ENCODE measurements at regions not wholly inside any gene's neighbourhood (a gene's known extent, or its start where the extent isn't known, plus 50 kb on each side); places are given as distances from the start of the nearest gene placed in this dataset.

- POLR2A ChIA-PET (ENCODE audit: low non-redundant PET): no interaction called here
Observed at GRCh38 chr3:96449346-96449745, 365.0 kb upstream of the EPHA6 start.

GRCh38 chr3:96449803-96450202, 364.6 kb upstream of the EPHA6 start:
- Histone ChIP-seq H3K27ac (ENCODE audit: low read depth, low read length, poor library complexity, severe bottlenecking) (no peak overlapping the region), H3K36me3 (ENCODE audit: insufficient read depth, low read length, poor library complexity, severe bottlenecking) (no peaks in the 10 kb centered on the region), H3K27me3 (replicated peaks; ENCODE audit: insufficient read depth, low read depth, low read length, poor library complexity) (no peaks in the 10 kb centered on the region), H3K4me1 (ENCODE audit: insufficient read depth, low read length, poor library complexity, severe bottlenecking) (no peaks in the 10 kb centered on the region), H3K9me3 (ENCODE audit: low read depth, low read length, poor library complexity, severe bottlenecking) (peaks cover 19% of the 10 kb centered on the region), H3K4me3 (ENCODE audit: low read depth, low read length, poor library complexity, severe bottlenecking) (no peak overlapping the region)
- ChIA-PET CTCF (no interaction called here), POLR2A (ENCODE audit: low non-redundant PET) (no interaction called here)
- no TSS peak for BruUV-seq (replicated peaks)
- TF ChIP-seq CTCF (conservative IDR thresholded peaks at IDR 0.05; ENCODE audit: low read depth, low read length) (no peak), EZH2 (IDR thresholded peaks at IDR 0.05; ENCODE audit: borderline replicate concordance, low read depth, low read length, poor library complexity, severe bottlenecking) (no peak)
- intact Hi-C loops (cut with micrococcal nuclease; ENCODE audit: unreplicated experiment): no loop called here
- no peak for DNase-seq (ENCODE audit: low spot score)

More at GRCh38 chr3:96449346-96449745, 365.0 kb upstream of the EPHA6 start:
- DNase-seq (ENCODE audit: low spot score): no peak
- no TSS peak for BruUV-seq (replicated peaks)
- no peaks in the 10 kb centered on the region for H3K36me3 ChIP-seq (ENCODE audit: insufficient read depth, low read length, poor library complexity, severe bottlenecking)
- H3K4me1 ChIP-seq (ENCODE audit: insufficient read depth, low read length, poor library complexity, severe bottlenecking): no peaks in the 10 kb centered on the region
- intact Hi-C loops (cut with micrococcal nuclease; ENCODE audit: unreplicated experiment): no loop called here
- TF ChIP-seq CTCF (conservative IDR thresholded peaks at IDR 0.05; ENCODE audit: low read depth, low read length) (no peak), EZH2 (IDR thresholded peaks at IDR 0.05; ENCODE audit: borderline replicate concordance, low read depth, low read length, poor library complexity, severe bottlenecking) (no peak)
- H3K27ac ChIP-seq (ENCODE audit: low read depth, low read length, poor library complexity, severe bottlenecking): no peak overlapping the region
- no peak overlapping the region for H3K4me3 ChIP-seq (ENCODE audit: low read depth, low read length, poor library complexity, severe bottlenecking)
- peaks cover 15% of the 10 kb centered on the region for H3K9me3 ChIP-seq (ENCODE audit: low read depth, low read length, poor library complexity, severe bottlenecking)
- no peaks in the 10 kb centered on the region for H3K27me3 ChIP-seq (replicated peaks; ENCODE audit: insufficient read depth, low read depth, low read length, poor library complexity)
- CTCF ChIA-PET: no interaction called here

- POLR2A ChIA-PET (ENCODE audit: low non-redundant PET): no interaction called here
- Histone ChIP-seq H3K27ac (ENCODE audit: low read depth, low read length, poor library complexity, severe bottlenecking) (no peak overlapping the region), H3K9me3 (ENCODE audit: low read depth, low read length, poor library complexity, severe bottlenecking) (peaks cover 27% of the 10 kb centered on the region), H3K4me3 (ENCODE audit: low read depth, low read length, poor library complexity, severe bottlenecking) (no peak overlapping the region), H3K4me1 (ENCODE audit: insufficient read depth, low read length, poor library complexity, severe bottlenecking) (no peaks in the 10 kb centered on the region), H3K36me3 (ENCODE audit: insufficient read depth, low read length, poor library complexity, severe bottlenecking) (no peaks in the 10 kb centered on the region), H3K27me3 (replicated peaks; ENCODE audit: insufficient read depth, low read depth, low read length, poor library complexity) (no peaks in the 10 kb centered on the region)
- CTCF ChIA-PET: no interaction called here
- TF ChIP-seq CTCF (conservative IDR thresholded peaks at IDR 0.05; ENCODE audit: low read depth, low read length): no peak
- no peak for TF ChIP-seq EZH2 (IDR thresholded peaks at IDR 0.05; ENCODE audit: borderline replicate concordance, low read depth, low read length, poor library complexity, severe bottlenecking)
- BruUV-seq (replicated peaks): no TSS peak
- intact Hi-C loops (cut with micrococcal nuclease; ENCODE audit: unreplicated experiment): no loop called here
- DNase-seq (ENCODE audit: low spot score): no peak
Observed at GRCh38 chr3:96450699-96451098, 363.7 kb upstream of the EPHA6 start.
